Cardiac muscle cell (in vitro differentiated cells and primary cell): ENCODE measurements at regions not wholly inside any gene's neighbourhood (a gene's known extent, or its start where the extent isn't known, plus 50 kb on each side); places are given as distances from the start of the nearest gene placed in this dataset.
A peak's percentile ranks its signal among the peaks of the same experiment; 100 is the strongest.

Experiments
- DNase-seq, 2 donors: peaks; one replicate each; pipeline versions ENCODE4 v3.0.0 to v3.0.0-alpha.2; 2010 to 2017; ENCODE audit warnings: low read depth in 1 of 2, low spot score in 1 of 2
- H3K27ac ChIP-seq: fragments of 200-600 bp; sonication (generic); 2 replicates; pipeline ENCODE4 v1.5.1; 2016
- H3K27me3 ChIP-seq: fragments of 200-600 bp; sonication (generic); 2 replicates; pipeline ENCODE4 v1.6.0; 2016; ENCODE audit warnings: control low read depth
- H3K36me3 ChIP-seq: fragments of 200-600 bp; sonication (generic); 2 replicates; pipeline ENCODE4 v1.5.1; 2016; ENCODE audit warnings: control low read depth
- H3K4me1 ChIP-seq: fragments of 200-600 bp; sonication (generic); 2 replicates; pipeline ENCODE4 v1.8.1; 2017; ENCODE audit warnings: low read depth, mild to moderate bottlenecking, mixed run types
- H3K4me3 ChIP-seq: fragments of 200-600 bp; sonication (generic); 2 replicates; pipeline ENCODE4 v1.5.1; 2016; ENCODE audit warnings: mild to moderate bottlenecking
- H3K9me3 ChIP-seq: fragments of 200-600 bp; sonication (generic); 2 replicates; pipeline ENCODE4 v1.5.1; 2017; ENCODE audit warnings: low read depth, mild to moderate bottlenecking, control low read depth
- CTCF ChIP-seq: IDR thresholded peaks from 2 replicates; pipeline ENCODE4 v1.5.1; 2012; ENCODE audit warnings: low read depth, mild to moderate bottlenecking, low read length

- no peaks in the 10 kb centered on the region for H3K9me3 ChIP-seq
- H3K27me3 ChIP-seq, result no peaks in the 10 kb centered on the region
- H3K36me3 ChIP-seq, result no peaks in the 10 kb centered on the region
- no peak for DNase-seq
- no peak for TF ChIP-seq CTCF
- H3K4me3 ChIP-seq, result no peak overlapping the region
- H3K27ac ChIP-seq, result no peak overlapping the region
- no peaks in the 10 kb centered on the region for H3K4me1 ChIP-seq
These were observed 105.9 kb downstream of the ABCC12 start for GRCh38 chr16:48049847-48050246.

GRCh38 chr16:48047720-48048119 lies 108.1 kb downstream of the ABCC12 start:
- Histone ChIP-seq H3K9me3 (no peaks in the 10 kb centered on the region), H3K27me3 (no peaks in the 10 kb centered on the region), H3K4me1 (no peaks in the 10 kb centered on the region), H3K36me3 (no peaks in the 10 kb centered on the region), H3K27ac (no peak overlapping the region), H3K4me3 (no peak overlapping the region)
- no peak for TF ChIP-seq CTCF
- DNase-seq, result no peak

- no peak for TF ChIP-seq CTCF
- Histone ChIP-seq H3K9me3 (no peaks in the 10 kb centered on the region), H3K4me1 (no peaks in the 10 kb centered on the region), H3K27ac (no peak overlapping the region), H3K36me3 (no peaks in the 10 kb centered on the region), H3K4me3 (no peak overlapping the region), H3K27me3 (no peaks in the 10 kb centered on the region)
- DNase-seq, result no peak
These were observed 108.6 kb downstream of the ABCC12 start for GRCh38 chr16:48047241-48047640.

- Histone ChIP-seq H3K4me3 (no peak overlapping the region), H3K36me3 (no peaks in the 10 kb centered on the region), H3K4me1 (no peaks in the 10 kb centered on the region), H3K27me3 (no peaks in the 10 kb centered on the region), H3K27ac (no peak overlapping the region), H3K9me3 (no peaks in the 10 kb centered on the region)
- no peak for DNase-seq
- TF ChIP-seq CTCF, result no peak
These were observed 111.7 kb downstream of the ABCC12 start for GRCh38 chr16:48044117-48044516.

- Histone ChIP-seq H3K4me1 (no peaks in the 10 kb centered on the region), H3K4me3 (no peak overlapping the region), H3K27me3 (no peaks in the 10 kb centered on the region), H3K9me3 (no peaks in the 10 kb centered on the region), H3K36me3 (no peaks in the 10 kb centered on the region), H3K27ac (no peak overlapping the region)
- DNase-seq, result peak in 1 of 2 donors; percentile 9
- TF ChIP-seq CTCF, result no peak
These were observed 113.8 kb downstream of the ABCC12 start for GRCh38 chr16:48041981-48042421.

- no peaks in the 10 kb centered on the region for H3K9me3 ChIP-seq
- TF ChIP-seq CTCF, result no peak
- H3K27ac ChIP-seq, result no peak overlapping the region
- H3K27me3 ChIP-seq, result no peaks in the 10 kb centered on the region
- H3K36me3 ChIP-seq, result no peaks in the 10 kb centered on the region
- H3K4me1 ChIP-seq, result no peaks in the 10 kb centered on the region
- no peak overlapping the region for H3K4me3 ChIP-seq
- no peak for DNase-seq
These were observed 120.7 kb downstream of the ABCC12 start for GRCh38 chr16:48035142-48035541.
